NCI-H187 (cell line): ENCODE measurements at regions not wholly inside any gene's neighbourhood (a gene's known extent, or its start where the extent isn't known, plus 50 kb on each side); places are given as distances from the start of the nearest gene placed in this dataset.

ENCODE experiments used
- DNase-seq, 2 experiments: peaks; one replicate each; lab custom pipeline; 2025; lab: John Stamatoyannopoulos, UW

DNA sequence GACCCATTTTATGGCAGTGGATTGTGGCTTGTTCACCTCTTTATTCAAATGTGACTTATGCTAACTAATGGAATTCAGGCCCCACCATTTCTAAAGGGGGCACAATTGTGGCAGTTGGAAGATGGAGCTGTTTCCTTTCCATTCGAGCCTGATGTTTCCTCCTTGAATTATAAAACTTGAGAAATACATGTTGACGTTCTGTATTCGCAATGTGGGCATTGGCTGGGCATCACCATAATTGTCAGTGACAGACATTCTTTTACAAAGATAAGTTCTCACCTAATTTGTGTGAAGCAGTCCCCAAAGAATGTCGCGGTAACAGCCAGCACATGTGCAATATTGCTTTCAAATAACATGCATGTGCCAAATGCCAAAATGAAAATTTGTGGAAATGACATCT, 1070.2 kb upstream of the TENM3 start:
- DNase-seq: no peak

DNA sequence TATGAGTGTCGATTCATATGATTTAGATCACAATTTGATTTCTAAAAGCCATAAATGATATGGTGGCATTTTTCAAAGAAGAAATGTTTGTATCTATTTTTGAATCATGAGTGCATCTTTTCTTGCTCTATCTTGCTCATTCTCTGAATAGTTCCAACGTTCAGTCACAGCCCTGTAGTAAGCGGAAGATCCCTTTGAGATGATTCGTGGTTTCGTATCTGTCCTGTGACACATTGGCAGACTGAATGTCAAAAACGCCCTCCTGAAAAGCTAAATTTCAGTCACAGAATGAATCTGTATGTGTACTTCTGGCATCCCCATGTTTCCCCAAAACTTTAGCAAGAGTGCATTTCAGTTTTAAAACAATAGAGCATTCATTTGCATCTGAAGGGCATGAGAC, 1066.9 kb upstream of the TENM3 start:
- no peak for DNase-seq

DNA sequence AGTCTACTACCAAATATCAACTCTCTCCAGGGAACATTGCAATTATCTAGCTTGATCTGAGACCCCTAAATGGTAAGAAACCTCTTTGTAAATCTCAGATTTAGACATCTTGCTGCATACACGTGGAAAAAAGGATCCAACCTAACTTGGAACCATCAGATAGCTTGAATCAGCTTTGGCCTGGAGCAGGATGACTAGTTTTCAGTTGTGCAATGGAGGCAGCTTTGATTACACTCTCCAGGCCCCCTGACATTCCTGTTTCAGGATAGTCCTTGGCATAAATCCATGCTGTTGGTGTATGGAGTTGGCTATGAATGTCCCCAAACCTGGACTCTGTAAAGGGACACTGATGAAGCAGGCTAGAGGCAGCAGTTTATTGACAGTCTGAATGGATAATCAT, 1061.9 kb upstream of the TENM3 start:
- no peak for DNase-seq

DNA sequence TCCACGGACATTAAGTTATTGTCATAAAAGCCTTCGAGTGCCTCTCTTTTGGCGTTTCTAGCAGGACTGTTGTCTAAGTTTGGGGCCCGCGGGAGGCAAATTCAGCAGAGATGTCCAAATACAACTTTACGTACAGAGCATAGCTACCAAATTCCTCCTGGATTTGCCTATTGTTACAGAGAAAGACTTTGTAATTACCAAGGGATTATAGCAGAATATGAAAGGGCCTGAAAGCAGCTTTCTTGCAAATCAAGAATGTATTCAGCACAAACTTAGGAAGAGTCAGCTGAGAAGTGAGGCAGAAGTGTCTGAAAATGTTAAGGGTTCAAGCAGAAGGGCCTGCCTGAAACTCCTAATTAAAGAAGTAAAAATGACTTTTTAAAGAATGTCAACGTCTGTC, 1053.5 kb upstream of the TENM3 start:
- DNase-seq: no peak

DNA sequence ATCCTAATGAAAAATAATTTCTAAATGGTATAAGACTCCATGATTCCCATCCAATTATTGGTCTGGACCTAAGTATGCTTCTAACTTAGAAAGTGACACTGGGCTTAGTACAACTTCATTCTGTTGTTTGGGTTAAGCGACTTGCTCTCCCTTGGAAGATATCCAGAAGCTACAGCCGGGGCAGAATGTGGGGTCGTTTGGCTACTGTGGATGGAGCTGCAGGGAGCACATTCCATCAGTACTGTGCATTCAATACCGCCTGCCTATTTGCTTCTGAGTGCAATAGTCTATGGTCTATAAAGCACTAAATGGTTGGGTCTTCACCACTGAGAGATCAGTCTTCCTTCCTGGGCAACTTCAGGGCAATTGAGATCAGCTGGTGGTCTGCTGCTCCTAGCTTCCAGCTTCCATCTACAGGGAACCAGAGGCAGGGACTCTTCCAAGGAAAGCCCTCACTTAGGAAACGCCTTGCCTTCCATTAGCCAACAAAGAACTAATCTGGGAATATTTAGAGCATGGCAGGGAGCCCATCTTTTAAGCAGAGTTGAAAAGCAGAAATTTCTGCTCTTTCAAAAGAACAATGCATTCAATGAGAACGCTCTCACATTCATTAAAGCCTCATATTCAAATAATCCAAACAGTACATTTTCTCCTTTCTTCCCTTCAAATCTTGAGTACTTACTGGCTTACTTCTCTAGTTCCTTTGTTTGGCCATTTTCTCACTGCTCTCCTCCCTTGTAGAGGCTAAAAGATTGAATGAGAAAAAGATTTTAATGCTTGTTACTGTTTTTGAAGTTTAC, 1049.9 kb upstream of the TENM3 start:
- DNase-seq: no peak

DNA sequence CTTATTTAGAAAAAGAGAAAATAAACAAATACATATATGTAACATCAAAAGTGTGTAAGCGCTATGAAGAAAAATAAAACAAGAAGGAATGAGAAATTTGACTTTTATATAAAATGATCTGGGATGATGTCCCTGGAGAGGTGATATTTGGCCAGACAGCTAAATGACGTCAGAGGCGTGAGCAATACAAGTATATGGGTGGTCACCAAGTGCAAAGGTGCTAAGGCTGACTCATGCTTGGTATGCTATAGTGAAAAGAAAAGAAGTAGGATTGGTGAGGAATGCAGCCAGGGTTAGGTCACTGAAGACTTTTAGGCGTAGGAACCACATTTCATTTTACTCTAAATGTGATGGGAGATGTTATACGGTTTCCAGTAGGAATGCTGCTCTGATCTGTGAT, 1049.1 kb upstream of the TENM3 start:
- DNase-seq: no peak

DNA sequence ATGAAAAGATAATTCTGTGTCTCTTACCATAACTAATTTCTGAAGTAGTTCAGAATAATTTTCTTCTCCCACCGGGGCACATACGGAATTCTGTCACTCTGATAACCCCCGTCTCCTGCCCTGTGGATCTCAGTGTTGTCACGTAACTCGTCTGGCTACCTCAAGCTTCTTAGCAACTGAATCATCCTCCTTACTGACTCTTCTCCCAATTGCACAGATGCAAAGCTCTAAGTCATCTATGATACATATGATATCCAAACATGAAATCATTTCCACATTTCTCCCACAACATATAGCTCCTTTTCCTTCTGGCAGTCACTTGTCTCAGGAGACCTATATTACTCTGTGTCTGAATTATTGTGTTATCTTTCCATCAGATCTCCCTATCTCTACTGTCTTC, 1043.1 kb upstream of the TENM3 start:
- DNase-seq: no peak

DNA sequence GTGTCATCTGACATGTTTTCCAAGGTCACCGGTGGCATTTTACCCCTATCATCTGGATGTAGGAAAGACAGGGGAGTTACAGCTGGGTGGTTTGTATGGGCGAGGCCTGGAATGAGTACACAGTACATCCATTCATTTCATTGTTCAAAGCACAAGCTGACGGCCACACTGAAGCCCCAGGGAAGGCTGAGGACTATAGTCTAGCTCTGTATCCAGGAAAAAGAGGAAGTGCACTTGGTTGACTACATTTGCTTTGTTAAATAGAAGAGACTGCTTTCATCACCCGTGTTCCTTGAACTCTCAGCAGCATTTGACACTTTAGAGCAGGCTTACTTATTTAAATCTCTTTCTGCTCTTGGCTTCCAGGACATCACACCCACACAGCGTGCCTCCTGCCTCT, 1041.0 kb upstream of the TENM3 start:
- no peak for DNase-seq

DNA sequence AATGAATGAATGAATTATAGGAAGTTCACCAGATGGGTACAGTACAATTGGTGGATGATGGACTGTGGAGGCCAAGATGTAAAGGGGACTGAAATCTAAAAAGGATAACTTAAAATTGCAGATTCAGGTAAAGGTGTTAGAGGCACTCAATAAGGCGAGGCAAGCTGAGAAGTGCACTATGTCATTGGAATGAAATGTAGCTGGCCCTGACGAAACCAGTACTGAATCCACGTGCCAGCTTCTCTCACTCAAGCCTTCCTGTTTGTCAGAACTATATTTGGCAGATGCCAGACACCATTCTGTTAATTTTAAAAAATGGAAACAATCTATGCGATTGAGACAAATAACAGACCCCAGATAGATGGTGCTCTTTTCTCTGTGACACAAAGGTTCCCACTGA, 1039.1 kb upstream of the TENM3 start:
- DNase-seq: no peak

DNA sequence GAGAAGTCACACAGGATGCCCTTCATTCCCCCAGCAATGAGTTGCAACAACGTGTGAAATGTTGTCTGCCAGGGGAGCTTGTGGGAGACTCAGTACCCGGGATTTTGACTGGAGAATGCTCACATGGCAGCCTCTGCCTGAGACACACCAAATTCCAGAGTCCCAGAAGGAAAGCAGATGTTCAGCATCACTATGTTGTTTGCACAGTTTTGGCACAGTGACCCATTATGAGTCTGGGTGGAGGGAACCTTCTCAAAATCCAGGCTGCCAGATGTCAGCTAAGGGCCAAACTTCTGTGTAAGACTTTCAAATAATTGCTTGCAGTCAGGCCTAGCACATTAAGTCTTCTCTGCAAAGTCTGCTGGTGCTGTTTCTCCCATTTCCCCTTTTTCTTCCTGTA, 1029.7 kb upstream of the TENM3 start:
- no peak for DNase-seq

DNA sequence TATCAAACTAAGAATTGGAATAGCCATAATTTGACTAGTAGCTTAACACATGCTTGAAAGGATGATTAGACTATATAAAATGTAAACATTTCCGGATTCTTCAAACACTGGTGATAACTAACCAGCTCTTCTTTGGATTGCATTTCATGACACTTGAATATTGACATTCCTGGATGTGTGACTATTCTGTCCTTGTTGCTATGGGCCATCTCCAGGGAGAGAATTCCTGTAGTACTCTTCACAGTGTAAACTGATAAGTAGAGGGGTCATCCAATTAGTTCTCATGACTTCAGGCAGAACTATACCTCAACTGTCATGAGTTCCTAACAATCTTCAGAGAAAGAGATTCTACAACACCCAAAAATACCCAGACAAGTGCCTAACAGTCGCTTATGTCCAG, 1026.7 kb upstream of the TENM3 start:
- no peak for DNase-seq

DNA sequence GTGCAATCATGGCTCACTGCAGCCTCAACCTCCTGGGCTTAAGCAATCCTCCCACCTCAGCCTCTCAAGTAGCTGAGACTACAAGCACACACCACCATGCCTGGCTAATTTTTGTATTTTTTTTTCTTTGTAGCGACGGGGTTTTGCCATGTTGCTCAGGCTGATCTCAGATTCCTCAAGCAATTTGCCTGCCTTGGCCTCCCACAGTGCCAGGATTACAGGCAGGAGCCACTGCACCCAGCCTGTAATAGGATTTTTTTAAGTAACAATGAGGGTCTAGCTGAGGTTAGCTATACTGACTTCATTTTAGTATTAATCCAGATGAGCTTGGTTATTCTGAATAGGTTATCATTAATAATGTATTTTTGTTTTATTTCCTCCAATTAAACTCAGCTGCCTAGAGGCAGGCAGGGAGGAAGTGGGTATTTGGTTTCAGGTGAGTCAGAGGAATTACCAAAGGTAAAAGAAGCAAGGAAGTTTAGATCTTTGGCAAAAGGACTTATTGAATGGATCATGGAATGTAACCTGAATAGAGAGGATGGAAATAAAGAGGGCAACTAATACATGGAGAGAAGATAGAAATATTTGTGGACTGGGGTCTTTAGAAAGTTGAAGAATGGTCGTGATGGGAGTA, 1023.3 kb upstream of the TENM3 start:
- DNase-seq: no peak

DNA sequence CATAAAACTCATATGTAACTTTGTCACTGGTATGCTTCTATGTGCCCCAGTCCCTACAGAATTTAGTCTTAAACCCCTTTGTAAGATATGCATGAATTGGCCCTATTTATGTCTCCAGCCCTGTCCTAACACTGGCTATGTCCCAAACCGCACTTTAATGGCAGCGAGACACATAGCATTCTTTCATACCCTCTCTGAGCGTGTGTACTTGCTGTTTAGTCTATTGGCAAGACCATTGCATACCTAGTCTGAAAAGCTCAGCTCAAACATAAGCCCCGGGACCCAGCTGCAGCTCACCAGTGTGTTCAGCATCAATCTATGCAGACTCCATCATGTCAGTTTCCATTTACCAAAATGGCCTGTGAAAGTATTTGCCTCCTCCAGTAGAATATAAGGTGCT, 1018.4 kb upstream of the TENM3 start:
- no peak for DNase-seq

DNA sequence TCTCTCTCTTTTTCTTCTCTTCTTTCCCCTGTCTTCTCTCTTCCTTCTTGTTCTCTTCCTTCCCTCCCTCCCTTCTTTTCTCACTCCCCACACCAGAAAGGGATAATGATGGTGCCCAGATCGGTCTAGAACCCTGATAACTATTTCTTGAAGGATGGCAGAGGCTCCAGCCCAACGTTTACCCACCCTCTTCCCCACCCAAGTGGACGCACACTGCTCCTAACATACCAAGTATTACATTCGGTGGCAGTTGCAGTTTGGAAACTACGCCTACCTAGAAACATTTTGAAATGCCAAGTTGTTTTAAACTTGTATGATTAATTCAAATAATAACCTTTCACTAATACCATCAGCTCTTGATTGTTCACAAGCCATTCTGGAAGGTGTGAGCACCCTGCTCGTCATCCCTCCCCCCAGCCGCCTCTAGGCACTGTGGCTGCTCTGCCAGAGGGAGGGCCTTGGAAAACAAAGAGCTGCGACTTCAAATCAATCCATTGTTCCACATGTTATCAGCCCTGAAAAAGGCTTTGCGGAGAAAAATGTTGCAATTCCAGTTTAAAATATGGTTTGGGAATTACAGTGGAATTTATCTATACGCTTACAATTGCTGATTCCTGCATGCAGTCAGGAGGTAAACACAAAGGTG, 1017.5 kb upstream of the TENM3 start:
- DNase-seq: no peak

DNA sequence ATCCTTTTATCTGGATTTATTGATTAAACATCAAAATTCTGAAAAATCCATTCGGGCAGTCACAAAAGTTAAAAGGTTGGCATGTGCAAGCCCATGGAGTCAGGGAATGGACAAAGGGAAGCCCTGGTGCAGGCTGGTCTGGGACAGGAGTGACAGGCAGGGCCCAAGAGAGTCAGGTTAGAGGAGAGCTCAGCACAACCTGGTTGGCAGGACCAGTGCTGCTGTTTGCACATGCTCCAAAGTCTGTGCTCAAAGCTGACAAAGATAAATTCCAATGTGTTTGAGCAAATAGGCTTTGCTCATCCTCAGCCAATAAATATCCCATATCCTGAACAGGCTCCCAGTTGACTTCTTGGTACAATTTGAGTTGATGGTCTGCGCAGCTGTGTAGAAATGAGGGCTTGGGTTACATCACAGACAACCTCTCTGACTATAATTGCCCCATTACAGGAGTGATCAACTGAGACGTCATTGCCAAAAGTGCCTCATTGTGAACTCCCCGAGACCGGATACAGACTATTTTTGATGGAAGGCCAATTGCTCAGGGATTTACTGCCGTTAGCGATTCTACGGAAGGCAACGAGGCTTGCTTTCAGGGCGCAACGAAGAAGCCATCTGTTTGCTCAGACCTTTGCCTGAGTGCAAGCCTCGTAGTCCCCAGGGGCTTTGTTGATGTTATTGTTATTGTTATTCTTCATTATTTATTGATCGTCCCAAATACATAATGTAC, 1008.1 kb upstream of the TENM3 start:
- DNase-seq: no peak

DNA sequence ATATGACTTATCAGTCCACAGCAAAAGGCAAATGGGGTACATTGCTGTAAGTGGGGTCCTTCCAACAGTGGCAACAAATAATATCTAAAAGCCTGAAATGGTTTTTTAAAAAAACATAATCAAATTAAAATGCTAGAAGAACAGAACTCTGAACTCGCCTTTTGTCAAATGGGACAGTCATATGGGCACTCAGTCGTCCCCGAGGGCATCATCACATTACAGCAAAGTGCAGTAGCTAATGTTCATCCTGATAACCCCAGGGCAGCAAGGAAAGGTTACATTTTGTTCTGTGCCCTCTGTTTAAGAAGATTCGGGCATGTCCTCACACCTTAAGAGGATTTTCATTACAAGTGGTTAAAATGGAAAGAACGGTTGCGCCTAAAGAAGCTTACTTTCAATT, 997.9 kb upstream of the TENM3 start:
- DNase-seq: no peak

DNA sequence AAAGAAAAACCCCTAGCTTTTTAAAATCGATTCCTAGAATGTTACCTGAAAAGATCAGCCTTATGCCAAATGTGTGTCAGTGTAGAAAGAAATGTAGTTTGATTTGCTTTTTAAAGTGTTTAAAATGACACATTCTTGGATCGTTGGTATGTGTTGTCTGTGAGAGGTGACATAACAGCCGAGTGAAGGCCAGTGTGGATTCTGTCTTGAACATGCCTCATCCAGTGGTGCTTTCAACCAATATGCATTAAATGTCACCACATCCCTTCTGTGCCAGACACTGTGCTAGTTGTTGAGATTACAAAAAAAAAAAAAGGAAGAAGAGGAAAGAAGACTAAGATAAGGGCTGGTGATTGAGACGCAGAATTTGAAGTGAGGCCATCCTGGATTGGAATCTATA, 994.2 kb upstream of the TENM3 start:
- no peak for DNase-seq

DNA sequence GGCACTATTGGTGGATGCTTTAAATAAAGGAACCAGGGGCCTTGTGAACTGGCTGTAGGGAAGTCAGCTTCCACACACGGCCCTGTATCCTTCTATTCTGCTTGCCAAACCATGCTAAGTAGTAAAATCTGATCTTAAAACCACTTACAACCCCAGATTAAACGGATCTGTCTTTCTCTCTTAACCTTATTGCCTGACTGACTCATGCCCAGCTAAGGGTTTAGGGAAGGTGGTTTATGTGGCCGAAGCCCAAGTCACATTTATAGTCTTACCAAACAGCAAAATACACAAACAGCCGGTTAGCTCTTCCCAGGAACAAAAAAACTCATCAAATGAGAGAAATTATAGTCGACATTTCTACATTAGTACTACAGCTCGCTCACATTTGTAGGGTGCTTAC, 988.4 kb upstream of the TENM3 start:
- DNase-seq: no peak

DNA sequence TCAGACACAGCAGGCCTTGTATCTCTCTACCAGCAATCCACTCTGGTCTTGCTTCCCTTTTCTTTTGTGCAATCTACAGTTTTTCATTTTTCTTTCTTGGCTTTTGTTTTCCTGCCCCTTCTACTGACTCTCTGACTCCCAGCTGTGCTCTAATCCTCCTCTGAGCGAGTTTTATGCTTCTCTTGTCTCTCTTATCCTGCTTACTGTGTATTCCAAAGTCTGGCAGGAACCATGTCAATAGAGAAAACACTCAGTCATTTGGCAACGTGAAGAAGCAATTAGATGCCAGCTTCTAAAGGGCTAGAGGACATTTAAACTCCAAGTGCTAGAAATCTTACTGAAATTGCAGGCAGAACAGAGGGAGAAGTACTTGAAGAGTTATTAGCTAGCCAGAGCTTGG, 984.6 kb upstream of the TENM3 start:
- peak in 1 of 2 experiments; percentile 34 for DNase-seq

DNA sequence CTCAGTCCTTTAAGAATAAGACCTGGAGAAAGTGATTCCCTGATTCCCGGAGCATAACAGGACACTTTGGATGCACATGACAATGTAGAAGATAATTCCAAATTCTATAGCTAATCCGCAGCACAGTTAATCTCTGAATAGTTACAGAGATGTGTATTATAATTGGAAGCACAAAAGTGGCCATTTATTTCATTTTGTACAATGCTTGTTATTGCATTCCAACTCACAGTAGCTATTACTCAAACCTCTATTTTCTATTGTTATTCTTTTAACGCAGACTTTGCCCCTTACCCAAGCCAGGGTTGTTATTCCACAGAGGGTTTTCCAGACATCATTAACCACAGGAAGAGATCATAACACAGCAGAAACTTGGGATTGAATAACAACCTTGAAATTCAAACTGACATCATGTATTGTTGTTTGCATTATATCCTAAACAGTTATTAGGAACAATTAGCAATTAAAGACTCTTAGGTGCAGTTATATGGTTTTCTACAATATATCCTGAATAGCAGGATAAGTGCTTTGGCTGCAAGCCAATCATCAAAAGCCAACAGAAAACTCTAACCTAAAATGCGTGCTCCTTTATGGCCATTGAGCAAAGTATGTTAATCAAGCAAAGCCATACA, 984.0 kb upstream of the TENM3 start:
- DNase-seq: no peak

DNA sequence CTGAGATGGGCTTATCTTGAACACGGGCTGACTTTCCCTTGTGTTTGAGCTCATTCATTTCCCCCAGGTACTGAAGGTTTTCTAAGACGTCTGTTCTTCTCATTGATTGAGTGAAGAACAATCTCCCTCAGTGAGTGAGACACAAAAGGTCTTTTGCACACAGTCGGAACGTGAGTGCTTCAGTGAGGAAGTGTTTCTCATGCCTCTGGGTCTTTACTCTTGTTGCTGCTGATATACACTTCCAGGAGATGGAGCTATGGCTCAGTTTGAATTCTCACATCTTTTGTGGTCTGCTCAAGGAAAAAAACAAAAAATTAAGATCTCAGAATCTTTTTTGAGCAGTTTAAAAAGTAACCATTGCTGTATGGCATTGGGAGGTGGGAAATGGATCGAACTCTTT, 981.9 kb upstream of the TENM3 start:
- DNase-seq: no peak

DNA sequence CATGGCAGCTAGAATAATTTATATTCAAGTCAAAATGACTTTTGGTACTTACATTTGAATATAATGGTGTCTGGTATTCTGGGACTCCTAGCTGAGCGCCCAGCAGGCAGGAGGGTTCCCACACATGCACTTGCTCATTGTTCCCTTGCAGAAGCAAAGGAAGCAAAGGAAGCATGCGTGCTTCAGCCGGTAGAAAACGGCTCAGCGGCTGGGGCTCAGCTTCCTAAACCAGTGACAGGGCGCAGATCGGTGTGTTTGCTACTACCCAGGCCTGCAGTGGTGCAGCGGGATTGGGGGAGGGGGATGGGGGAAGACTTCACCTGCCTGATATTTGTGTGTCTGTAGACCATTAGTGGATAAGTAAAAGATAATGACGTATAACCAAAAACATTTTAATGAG, 978.3 kb upstream of the TENM3 start:
- DNase-seq: peak; percentile 24 to 31
